ENCODE measurements at regions not wholly inside any gene's neighbourhood (a gene's known extent, or its start where the extent isn't known, plus 50 kb on each side); places are given as distances from the start of the nearest gene placed in this dataset.

- ChIA-PET POLR2A (interaction anchor here (0.7 to 4.3 kb wide), 5 partner anchors 9 to 512 kb away, joined by 3 to 32 read pairs (median 7); partner anchors contain the start of gene ARMC5), SMC1A (ENCODE audit: uncharacterized antibody, unreplicated experiment) (interaction anchor here (0.6 to 3.4 kb wide), 6 partner anchors 12 to 255 kb away, joined by 3 to 16 read pairs (median 5); partner anchors contain the start of gene ZNF267), RAD21 (ENCODE audit: unreplicated experiment) (interaction anchor here (0.8 to 1.9 kb wide), 12 partner anchors 11 to 596 kb away, joined by 3 to 7 read pairs (median 4); partner anchors contain the start of genes ARMC5, KAT8 and ZNF267), CTCF (interaction anchor here (0.6 to 5.1 kb wide), 14 partner anchors 9 to 760 kb away, joined by 3 to 45 read pairs (median 5); partner anchors contain the start of genes RUSF1 and VKORC1)
- intact Hi-C loops (cut with micrococcal nuclease; ENCODE audit: unreplicated experiment) (loop anchor here (5.0 kb wide), 1 partner anchor 206 kb away; the partner anchor contains the start of gene RUSF1), in situ Hi-C loops (cut with MboI) (loop anchor here (5.0 to 10.0 kb wide), 2 partner anchors 159 to 759 kb away; partner anchors contain the start of genes SETD1A and ZNF267)
- ATAC-seq (peak; percentile 94), FAIRE-seq (peak; percentile 84), DNase-seq (ENCODE audit: low read depth, low spot score) (peak; percentile 79)
- H3K36me3 ChIP-seq (ENCODE audit: control insufficient read depth in 2 of 2, insufficient read depth in 2 of 2, low read length in 1 of 2): peaks cover 4 to 15% of the 10 kb centered on the region in 2 experiments
- peak overlapping the region; percentile 69 for H2AFZ ChIP-seq (ENCODE audit: control insufficient read depth, low read depth, low read length)
- H3K9ac ChIP-seq (ENCODE audit: control insufficient read depth, insufficient read depth, low read length): peak overlapping the region; percentile 99
- under 1% methylated on average over 47 of the region's 59 CpGs for WGBS (ENCODE audit: insufficient coverage, insufficient replicate concordance, low lambda C conversion rate, missing lambda C conversion rate)
- peaks cover 32% of the 10 kb centered on the region for H3K79me2 ChIP-seq (ENCODE audit: control insufficient read depth, insufficient read depth, low read length)
- no peaks in the 10 kb centered on the region for H3K27me3 ChIP-seq (replicated peaks in 1 of 2; ENCODE audit: control insufficient read depth in 2 of 2, insufficient read depth in 2 of 2, low read length in 1 of 2)
- no peaks in the 10 kb centered on the region for H4K20me1 ChIP-seq (ENCODE audit: control insufficient read depth, insufficient read depth)
- H3K27ac ChIP-seq (ENCODE audit: control insufficient read depth, insufficient read depth): peak overlapping the region; percentile 96
- peaks cover 6% of the 10 kb centered on the region for H3K4me1 ChIP-seq (ENCODE audit: control insufficient read depth, insufficient read depth, low read length)
- peak overlapping the region; percentile 90 for H3K4me2 ChIP-seq (ENCODE audit: control insufficient read depth, insufficient read depth)
- BruUV-seq (replicated peaks): no TSS peak
- H3K9me3 ChIP-seq (replicated peaks; ENCODE audit: control insufficient read depth, insufficient read depth, low read length): peaks cover 3% of the 10 kb centered on the region; the same call in 2 of the 3 replicates
- H3K4me3 ChIP-seq: peak overlapping the region; percentile 75
- no peak for TF ChIP-seq SKIL (IDR thresholded peaks at IDR 0.05; ENCODE audit: low read depth, poor library complexity, severe bottlenecking)
- no peak for TF ChIP-seq EZH2 (IDR thresholded peaks at IDR 0.05; ENCODE audit: borderline replicate concordance, control insufficient read depth, low read depth, low read length)
- peak; percentile 63 for TF ChIP-seq SMAD1 (IDR thresholded peaks at IDR 0.05; ENCODE audit: low read depth, partially characterized antibody)
- no peak for TF ChIP-seq MEF2A (IDR thresholded peaks at IDR 0.05; ENCODE audit: insufficient read depth, low read depth, low read length)
- TF ChIP-seq RELA (IDR thresholded peaks at IDR 0.05; ENCODE audit: borderline replicate concordance, partially characterized antibody): no peak
- TF ChIP-seq BCL11A (IDR thresholded peaks at IDR 0.05; ENCODE audit: low read depth, low read length): no peak; the same call in 1 of the 2 replicates
- peak; percentile 75; the same call in 1 of the 2 replicates for TF ChIP-seq CBX5 (IDR thresholded peaks at IDR 0.05; ENCODE audit: low read depth)
- TF ChIP-seq TARDBP (IDR thresholded peaks at IDR 0.05; ENCODE audit: borderline replicate concordance): no peak
- TF ChIP-seq CHD4 (IDR thresholded peaks at IDR 0.05): no peak
- TF ChIP-seq, protein P1, sequence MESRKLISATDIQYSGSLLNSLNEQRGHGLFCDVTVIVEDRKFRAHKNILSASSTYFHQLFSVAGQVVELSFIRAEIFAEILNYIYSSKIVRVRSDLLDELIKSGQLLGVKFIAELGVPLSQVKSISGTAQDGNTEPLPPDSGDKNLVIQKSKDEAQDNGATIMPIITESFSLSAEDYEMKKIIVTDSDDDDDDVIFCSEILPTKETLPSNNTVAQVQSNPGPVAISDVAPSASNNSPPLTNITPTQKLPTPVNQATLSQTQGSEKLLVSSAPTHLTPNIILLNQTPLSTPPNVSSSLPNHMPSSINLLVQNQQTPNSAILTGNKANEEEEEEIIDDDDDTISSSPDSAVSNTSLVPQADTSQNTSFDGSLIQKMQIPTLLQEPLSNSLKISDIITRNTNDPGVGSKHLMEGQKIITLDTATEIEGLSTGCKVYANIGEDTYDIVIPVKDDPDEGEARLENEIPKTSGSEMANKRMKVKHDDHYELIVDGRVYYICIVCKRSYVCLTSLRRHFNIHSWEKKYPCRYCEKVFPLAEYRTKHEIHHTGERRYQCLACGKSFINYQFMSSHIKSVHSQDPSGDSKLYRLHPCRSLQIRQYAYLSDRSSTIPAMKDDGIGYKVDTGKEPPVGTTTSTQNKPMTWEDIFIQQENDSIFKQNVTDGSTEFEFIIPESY (IDR thresholded peaks at IDR 0.05): no peak
- TF ChIP-seq MTA2 (IDR thresholded peaks at IDR 0.05; ENCODE audit: low read depth): no peak
- peak; percentile 36; the same call in 1 of the 2 replicates for TF ChIP-seq TCF7 (IDR thresholded peaks at IDR 0.05; ENCODE audit: borderline replicate concordance)
- TF ChIP-seq NBN (IDR thresholded peaks at IDR 0.05): peak; percentile 73; the same call in 1 of the 2 replicates
- TF ChIP-seq YBX1 (IDR thresholded peaks at IDR 0.05): no peak
Measured at GRCh38 chr16:31713071-31713944, 160.3 kb upstream of the ZNF267 start.

Data from GM12878 (cell line).